MG63 (cell line): ENCODE measurements at regions not wholly inside any gene's neighbourhood (a gene's known extent, or its start where the extent isn't known, plus 50 kb on each side); places are given as distances from the start of the nearest gene placed in this dataset.

Experiments used
- DNase-seq: peaks from one replicate; pipeline ENCODE4 v3.0.0-alpha.2; 2020
- H3K27me3 ChIP-seq: fragments of 250-450 bp; sonication (Bioruptor Pico); 2 replicates; pipeline ENCODE4 v1.5.1; 2020; ENCODE audit warnings: mild to moderate bottlenecking, moderate library complexity
- H3K36me3 ChIP-seq: fragments of 250-450 bp; sonication (Bioruptor Pico); 2 replicates; pipeline ENCODE4 v1.5.1; 2020; ENCODE audit warnings: mild to moderate bottlenecking, moderate library complexity
- H3K4me3 ChIP-seq: fragments of 250-450 bp; sonication (Bioruptor Pico); 2 replicates; pipeline ENCODE4 v1.5.1; 2020; ENCODE audit warnings: mild to moderate bottlenecking, moderate library complexity
- H3K9me3 ChIP-seq: fragments of 250-450 bp; sonication (Bioruptor Pico); 2 replicates; pipeline ENCODE4 v1.5.1; 2020; ENCODE audit warnings: mild to moderate bottlenecking, moderate library complexity

- Histone ChIP-seq H3K36me3 (no peaks in the 10 kb centered on the region), H3K9me3 (no peaks in the 10 kb centered on the region), H3K27me3 (no peaks in the 10 kb centered on the region), H3K4me3 (no peak overlapping the region)
- DNase-seq = no peak
Measured at GRCh38 chr13:105625691-105626090, 909.8 kb downstream of the EFNB2 start.

DNA sequence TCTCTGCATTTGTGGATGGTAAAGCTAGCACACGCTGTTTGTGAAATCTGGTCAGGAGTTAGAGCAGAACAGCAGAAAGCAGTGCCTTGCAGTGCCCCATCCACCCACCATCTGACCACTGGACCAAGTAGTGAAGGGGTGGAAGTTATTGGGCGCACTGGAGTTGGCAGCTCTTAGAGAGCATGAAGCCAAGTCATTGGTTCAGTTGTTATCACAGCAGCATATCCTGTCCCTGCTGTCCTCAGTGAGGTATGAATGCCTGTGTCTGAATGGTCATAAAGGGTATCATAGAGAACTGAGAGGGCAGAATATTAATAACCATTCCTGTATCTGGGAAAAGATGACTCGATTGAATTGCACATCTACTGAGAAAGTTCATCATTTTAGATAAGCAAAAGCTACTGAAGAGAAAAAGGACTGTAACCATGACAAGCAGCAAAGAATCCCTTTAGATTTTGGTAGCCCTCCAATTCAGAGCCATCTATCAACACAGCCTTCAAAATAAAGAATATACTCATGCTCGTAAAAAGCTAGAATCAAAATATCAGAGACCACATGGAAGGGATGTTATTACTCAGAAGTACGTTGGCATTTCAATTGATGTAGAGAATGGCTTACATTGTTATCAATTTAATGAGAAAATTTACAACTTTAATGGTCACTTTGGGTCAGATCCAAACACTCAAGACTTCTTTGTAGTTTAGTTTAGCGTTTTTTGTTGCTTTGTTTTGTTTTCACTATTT lies 919.0 kb downstream of the EFNB2 start:
- H3K36me3 ChIP-seq = no peaks in the 10 kb centered on the region
- no peak overlapping the region for H3K4me3 ChIP-seq
- DNase-seq = no peak
- no peaks in the 10 kb centered on the region for H3K27me3 ChIP-seq
- H3K9me3 ChIP-seq = no peaks in the 10 kb centered on the region

- DNase-seq = no peak
- no peaks in the 10 kb centered on the region for H3K27me3 ChIP-seq
Measured at GRCh38 chr13:105612541-105612940, 922.9 kb downstream of the EFNB2 start.

DNA sequence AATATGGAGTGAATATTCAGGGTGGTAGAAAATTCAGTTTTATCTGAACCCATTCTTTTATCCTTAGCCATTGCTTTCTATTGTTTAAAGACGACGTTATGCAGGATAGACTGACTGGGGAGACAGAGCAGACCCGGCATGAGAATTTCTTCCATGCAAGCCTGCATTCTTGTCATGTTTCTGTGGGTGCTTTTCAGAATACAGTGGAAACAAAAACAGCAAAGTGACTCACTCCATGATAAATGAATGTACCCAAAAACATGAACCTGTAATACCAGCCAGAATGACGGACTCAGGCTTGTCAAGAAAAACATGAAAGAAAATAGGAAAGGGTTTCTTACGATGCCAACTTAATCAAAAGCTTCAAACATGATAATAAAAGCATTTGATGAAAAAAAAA lies 924.0 kb downstream of the EFNB2 start:
- DNase-seq = no peak
- H3K9me3 ChIP-seq = no peaks in the 10 kb centered on the region

More at GRCh38 chr13:105612541-105612940, 922.9 kb downstream of the EFNB2 start:
- no peaks in the 10 kb centered on the region for H3K9me3 ChIP-seq
- H3K36me3 ChIP-seq = no peaks in the 10 kb centered on the region
- H3K4me3 ChIP-seq = no peak overlapping the region

DNA sequence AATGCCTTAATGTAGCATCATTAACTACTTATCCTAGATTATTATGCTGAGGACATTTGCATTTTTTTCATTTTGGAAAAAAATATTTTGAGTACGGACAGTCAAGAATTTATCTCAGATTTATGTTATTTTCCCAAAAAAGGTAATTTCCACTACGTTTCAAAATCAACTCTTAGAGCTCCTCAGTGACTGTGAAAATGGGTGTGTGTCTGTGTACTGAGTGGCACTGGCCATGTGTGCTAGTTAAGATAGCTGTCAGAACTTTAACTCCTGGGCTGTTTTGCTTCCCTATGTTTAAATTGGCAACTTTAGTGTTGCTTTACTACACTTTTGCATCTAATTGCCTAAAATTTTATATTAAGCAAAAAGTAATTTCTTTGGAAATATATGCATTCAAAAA lies 927.4 kb downstream of the EFNB2 start:
- Histone ChIP-seq H3K27me3 (no peaks in the 10 kb centered on the region), H3K36me3 (no peaks in the 10 kb centered on the region), H3K4me3 (no peak overlapping the region), H3K9me3 (no peaks in the 10 kb centered on the region)
- no peak for DNase-seq

More for the DNA sequence above, 924.0 kb downstream of the EFNB2 start:
- Histone ChIP-seq H3K27me3 (no peaks in the 10 kb centered on the region), H3K36me3 (no peaks in the 10 kb centered on the region), H3K4me3 (no peak overlapping the region)

- no peak overlapping the region for H3K4me3 ChIP-seq
- H3K36me3 ChIP-seq = no peaks in the 10 kb centered on the region
- DNase-seq = no peak
- H3K27me3 ChIP-seq = no peaks in the 10 kb centered on the region
- H3K9me3 ChIP-seq = no peaks in the 10 kb centered on the region
Measured at GRCh38 chr13:105607426-105607825, 928.0 kb downstream of the EFNB2 start.

DNA sequence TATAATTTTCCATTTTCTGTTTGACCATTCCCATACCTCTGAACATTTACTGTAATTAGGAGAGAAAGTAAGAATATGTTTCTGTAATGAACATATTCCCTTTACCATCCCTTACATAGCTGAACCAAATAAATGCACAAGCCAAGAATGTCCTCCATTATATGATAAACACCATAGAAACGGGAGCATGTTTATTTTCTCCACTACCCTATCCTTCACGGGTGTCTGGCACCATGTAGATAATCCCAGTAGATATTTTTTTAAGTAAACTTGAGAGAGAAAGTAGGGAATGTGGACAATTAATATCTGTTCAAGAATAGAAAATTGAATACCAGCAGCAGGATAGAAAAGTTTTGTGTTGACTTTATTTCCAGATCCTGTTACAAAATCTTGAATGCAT lies 928.4 kb downstream of the EFNB2 start:
- no peak for DNase-seq
- Histone ChIP-seq H3K9me3 (no peaks in the 10 kb centered on the region), H3K27me3 (no peaks in the 10 kb centered on the region), H3K36me3 (no peaks in the 10 kb centered on the region), H3K4me3 (no peak overlapping the region)

- Histone ChIP-seq H3K36me3 (no peaks in the 10 kb centered on the region), H3K9me3 (no peaks in the 10 kb centered on the region), H3K4me3 (no peak overlapping the region), H3K27me3 (no peaks in the 10 kb centered on the region)
- no peak for DNase-seq
Measured at GRCh38 chr13:105602956-105603670, 932.3 kb downstream of the EFNB2 start.

DNA sequence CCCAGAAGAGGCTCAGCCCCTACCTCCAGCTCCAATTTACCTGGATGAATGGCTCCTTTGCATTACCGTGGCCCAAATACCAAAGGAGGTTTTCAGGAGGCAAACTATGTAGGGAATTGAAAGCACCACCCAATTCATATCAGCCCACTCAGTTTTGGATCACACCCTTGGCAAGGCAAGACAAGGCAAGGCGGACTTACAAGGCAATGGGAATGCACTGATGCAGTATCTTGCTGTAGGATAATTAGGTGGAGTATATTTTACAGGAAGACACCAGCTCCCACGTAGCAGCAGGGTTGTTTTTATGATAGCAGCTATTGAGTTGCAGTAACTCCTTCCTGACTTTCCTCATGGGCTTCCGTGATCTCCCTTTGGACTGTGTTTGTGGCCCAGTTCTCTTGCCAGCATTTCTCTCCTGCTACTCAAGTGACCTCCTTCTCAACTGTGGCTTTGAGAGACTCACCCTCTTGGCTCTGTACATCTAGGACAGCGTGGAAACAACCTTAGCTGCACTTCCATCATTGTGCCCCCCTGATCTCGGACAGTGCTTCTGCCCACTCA lies 935.9 kb downstream of the EFNB2 start:
- Histone ChIP-seq H3K27me3 (no peaks in the 10 kb centered on the region), H3K9me3 (no peaks in the 10 kb centered on the region), H3K4me3 (no peak overlapping the region), H3K36me3 (no peaks in the 10 kb centered on the region)
- DNase-seq = no peak

GRCh38 chr13:105598529-105598928 lies 936.9 kb downstream of the EFNB2 start:
- Histone ChIP-seq H3K36me3 (no peaks in the 10 kb centered on the region), H3K4me3 (no peak overlapping the region), H3K9me3 (no peaks in the 10 kb centered on the region), H3K27me3 (no peaks in the 10 kb centered on the region)
- no peak for DNase-seq

DNA sequence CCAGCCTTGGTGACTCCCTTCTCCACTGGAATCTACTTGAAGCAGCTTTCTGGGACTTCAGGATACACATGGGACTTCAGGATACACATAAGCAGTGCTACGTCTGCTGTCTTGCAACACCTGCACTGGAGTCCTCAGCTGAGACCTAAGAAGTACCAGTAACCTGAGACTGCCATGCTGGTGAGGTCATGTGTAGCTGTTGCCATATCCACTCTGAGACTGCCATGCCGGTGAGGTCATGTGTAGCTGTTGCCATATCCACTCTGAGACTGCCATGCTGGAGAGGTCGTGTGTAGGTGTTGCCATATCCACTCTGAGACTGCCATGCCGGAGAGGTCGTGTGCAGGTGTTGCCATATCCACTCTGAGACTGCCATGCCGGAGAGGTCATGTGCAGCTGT lies 937.9 kb downstream of the EFNB2 start:
- no peak overlapping the region for H3K4me3 ChIP-seq

GRCh38 chr13:105595471-105595870 lies 940.0 kb downstream of the EFNB2 start:
- Histone ChIP-seq H3K27me3 (no peaks in the 10 kb centered on the region), H3K4me3 (no peak overlapping the region), H3K9me3 (no peaks in the 10 kb centered on the region), H3K36me3 (no peaks in the 10 kb centered on the region)
- DNase-seq = no peak

More for the DNA sequence above, 937.9 kb downstream of the EFNB2 start:
- Histone ChIP-seq H3K9me3 (no peaks in the 10 kb centered on the region), H3K27me3 (no peaks in the 10 kb centered on the region), H3K36me3 (no peaks in the 10 kb centered on the region)
- no peak for DNase-seq

- no peak for DNase-seq
- Histone ChIP-seq H3K36me3 (no peaks in the 10 kb centered on the region), H3K4me3 (no peak overlapping the region), H3K27me3 (no peaks in the 10 kb centered on the region), H3K9me3 (no peaks in the 10 kb centered on the region)
Measured at GRCh38 chr13:105591277-105591676, 944.2 kb downstream of the EFNB2 start.

DNA sequence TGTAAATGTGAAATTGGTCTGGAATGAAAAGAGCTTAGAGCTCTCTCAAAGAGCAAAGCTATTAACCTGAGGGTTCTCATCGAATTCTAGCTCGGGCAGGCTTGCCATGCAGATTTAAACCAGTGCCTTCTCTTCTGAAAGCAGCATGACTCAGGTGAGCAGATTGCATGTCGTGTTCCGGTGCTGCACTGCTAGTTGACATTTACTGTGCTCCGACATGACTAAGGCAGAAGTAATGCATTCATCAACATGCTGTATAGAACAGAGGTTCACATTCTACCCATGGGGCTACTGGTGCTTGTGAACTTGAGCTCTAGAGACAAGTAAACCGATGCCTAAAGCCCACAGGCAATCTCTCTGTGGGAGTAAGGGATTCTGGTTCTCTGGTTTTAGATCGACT lies 947.7 kb downstream of the EFNB2 start:
- Histone ChIP-seq H3K27me3 (no peaks in the 10 kb centered on the region), H3K36me3 (no peaks in the 10 kb centered on the region), H3K9me3 (no peaks in the 10 kb centered on the region), H3K4me3 (no peak overlapping the region)
- DNase-seq = no peak

- Histone ChIP-seq H3K4me3 (no peak overlapping the region), H3K27me3 (no peaks in the 10 kb centered on the region), H3K9me3 (no peaks in the 10 kb centered on the region), H3K36me3 (no peaks in the 10 kb centered on the region)
- DNase-seq = no peak
Measured at GRCh38 chr13:105579821-105580710, 955.4 kb downstream of the EFNB2 start.

GRCh38 chr13:105573136-105573535 lies 962.3 kb downstream of the EFNB2 start:
- no peak for DNase-seq
- H3K27me3 ChIP-seq = no peaks in the 10 kb centered on the region
- H3K9me3 ChIP-seq = no peaks in the 10 kb centered on the region
- H3K4me3 ChIP-seq = no peak overlapping the region
- H3K36me3 ChIP-seq = no peaks in the 10 kb centered on the region

DNA sequence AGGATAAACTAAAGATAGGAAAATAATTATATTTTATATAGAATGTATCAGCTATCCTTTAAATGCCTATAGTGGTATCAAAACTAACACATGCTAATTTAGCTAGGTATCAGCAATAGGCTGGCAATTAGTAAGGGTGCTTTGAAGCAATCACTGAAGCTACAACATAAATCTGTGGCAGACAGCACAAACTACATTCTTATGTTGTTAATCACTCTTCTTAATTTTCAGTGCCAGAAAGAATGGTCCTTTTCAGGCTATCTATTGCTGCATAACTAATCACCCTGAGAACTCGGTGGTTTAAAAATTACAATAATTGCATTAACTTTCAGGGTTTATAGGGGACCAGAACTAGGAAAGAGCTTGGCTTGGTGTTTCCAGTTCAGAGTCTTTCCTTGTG lies 963.1 kb downstream of the EFNB2 start:
- no peak overlapping the region for H3K4me3 ChIP-seq

More for the DNA sequence above, 963.1 kb downstream of the EFNB2 start:
- H3K27me3 ChIP-seq = no peaks in the 10 kb centered on the region
- no peaks in the 10 kb centered on the region for H3K9me3 ChIP-seq
- DNase-seq = no peak
- no peaks in the 10 kb centered on the region for H3K36me3 ChIP-seq
